Pons (tissue), 1 donor: ENCODE measurements at regions not wholly inside any gene's neighbourhood (a gene's known extent, or its start where the extent isn't known, plus 50 kb on each side); places are given as distances from the start of the nearest gene placed in this dataset.

Experiments
- DNase-seq: peaks from one replicate; pipeline ENCODE4 v3.0.0-alpha.2; 2016; ENCODE audit warnings: low spot score

GRCh38 chr7:17654940-17655339 is 285.4 kb downstream of the SNX13 start:
- DNase-seq, result peak; percentile 35

GRCh38 chr7:17659126-17659525 is 281.2 kb downstream of the SNX13 start:
- no peak for DNase-seq

- no peak for DNase-seq
These were observed 280.2 kb downstream of the SNX13 start for GRCh38 chr7:17660116-17660515.

- DNase-seq, result no peak
These were observed 278.2 kb downstream of the SNX13 start for GRCh38 chr7:17661982-17662585.

GRCh38 chr7:17663061-17663675 is 277.1 kb downstream of the SNX13 start:
- no peak for DNase-seq

GRCh38 chr7:17665029-17665428 is 275.3 kb downstream of the SNX13 start:
- no peak for DNase-seq

GRCh38 chr7:17668122-17668521 is 272.2 kb downstream of the SNX13 start:
- DNase-seq, result no peak

- no peak for DNase-seq
These were observed 271.1 kb downstream of the SNX13 start for GRCh38 chr7:17669204-17669603.

- no peak for DNase-seq
These were observed 268.3 kb downstream of the SNX13 start for GRCh38 chr7:17671956-17672355.

GRCh38 chr7:17672783-17673182 is 267.5 kb downstream of the SNX13 start:
- no peak for DNase-seq

- no peak for DNase-seq
These were observed 265.9 kb downstream of the SNX13 start for GRCh38 chr7:17674166-17674942.

- DNase-seq, result no peak
These were observed 265.2 kb downstream of the SNX13 start for GRCh38 chr7:17674943-17675608.

- DNase-seq, result no peak
These were observed 262.9 kb downstream of the SNX13 start for GRCh38 chr7:17677408-17677807.

GRCh38 chr7:17678896-17679295 is 261.4 kb downstream of the SNX13 start:
- DNase-seq, result no peak

- no peak for DNase-seq
These were observed 260.8 kb downstream of the SNX13 start for GRCh38 chr7:17679458-17679857.

GRCh38 chr7:17680026-17680425 is 260.3 kb downstream of the SNX13 start:
- DNase-seq, result peak; percentile 66

- peak; percentile 61 for DNase-seq
These were observed 259.3 kb downstream of the SNX13 start for GRCh38 chr7:17680943-17681351.

GRCh38 chr7:17681965-17682364 is 258.3 kb downstream of the SNX13 start:
- DNase-seq, result no peak

GRCh38 chr7:17682586-17682985 is 257.7 kb downstream of the SNX13 start:
- no peak for DNase-seq

GRCh38 chr7:17685141-17685540 is 255.2 kb downstream of the SNX13 start:
- no peak for DNase-seq

GRCh38 chr7:17687361-17687760 is 252.9 kb downstream of the SNX13 start:
- no peak for DNase-seq

- DNase-seq, result no peak
These were observed 250.9 kb downstream of the SNX13 start for GRCh38 chr7:17689361-17689902.
